Caco-2 (cell line): ENCODE measurements at regions not wholly inside any gene's neighbourhood (a gene's known extent, or its start where the extent isn't known, plus 50 kb on each side); places are given as distances from the start of the nearest gene placed in this dataset.

Source experiments
- BruUV-seq: library from RNA; stranded (reverse); fragments of 400-500 nt; replicated peaks from 2 replicates; lab custom pipeline; 2021; lab: Mats Ljungman, UMichigan
- CTCF ChIA-PET: fragments of 300-600 bp; sonication (Branson Sonifier 250); formaldehyde crosslinking; loops from one replicate; lab custom pipeline; 2022; ENCODE audit warnings: antibody characterized with exemption; lab: Charles Lee
- POLR2A ChIA-PET: fragments of 300-600 bp; sonication (Branson Sonifier 250); formaldehyde crosslinking; loops from one replicate; lab custom pipeline; 2022; ENCODE audit warnings: antibody characterized with exemption; lab: Charles Lee
- DNase-seq, 2 experiments: peaks; one replicate each; pipeline versions ENCODE4 v3.0.0 to v3.0.0-alpha.2; 2020 to 2022
- H3K27me3 ChIP-seq: replicated peaks from 2 replicates; pipeline ENCODE4 v1.6.0; 2011; ENCODE audit warnings: low read length; ENCODE audit not compliant: control insufficient read depth, insufficient read depth
- H3K36me3 ChIP-seq: 2 replicates; pipeline ENCODE4 v1.5.1; 2011; ENCODE audit warnings: low read length; ENCODE audit not compliant: control insufficient read depth, insufficient read depth
- H3K4me1 ChIP-seq: fragments of 250-450 bp; sonication (Bioruptor Pico); 2 replicates; pipeline ENCODE4 v1.5.1; 2020; ENCODE audit warnings: mild to moderate bottlenecking
- H3K4me3 ChIP-seq: 2 replicates; pipeline ENCODE4 v1.5.1; 2011; ENCODE audit warnings: low read depth, mild to moderate bottlenecking, control low read depth, low read length
- H3K9me3 ChIP-seq: fragments of 250-450 bp; sonication (Bioruptor Pico); 2 replicates; pipeline ENCODE4 v1.5.1; 2020; ENCODE audit warnings: mild to moderate bottlenecking, moderate library complexity
- H3K27ac Mint-ChIP-seq: one replicate; pipeline ENCODE4 v1.8.0; 2022; ENCODE audit warnings: mixed read lengths; ENCODE audit not compliant: unreplicated experiment
- H3K27me3 Mint-ChIP-seq: one replicate; pipeline ENCODE4 v1.8.0; 2022; ENCODE audit warnings: mixed read lengths; ENCODE audit not compliant: insufficient read depth, unreplicated experiment
- H3K36me3 Mint-ChIP-seq: one replicate; pipeline ENCODE4 v1.8.0; 2022; ENCODE audit warnings: mild to moderate bottlenecking, mixed read lengths; ENCODE audit not compliant: insufficient read depth, unreplicated experiment
- H3K4me1 Mint-ChIP-seq: one replicate; pipeline ENCODE4 v1.8.0; 2022; ENCODE audit warnings: low read depth, mixed read lengths; ENCODE audit not compliant: unreplicated experiment
- H3K4me3 Mint-ChIP-seq: one replicate; pipeline ENCODE4 v1.8.0; 2022; ENCODE audit warnings: mild to moderate bottlenecking, moderate library complexity, mixed read lengths; ENCODE audit not compliant: unreplicated experiment
- H3K9me3 Mint-ChIP-seq: one replicate; pipeline ENCODE4 v1.8.0; 2022; ENCODE audit warnings: mixed read lengths; ENCODE audit not compliant: unreplicated experiment
- intact Hi-C: fragments of 100-400 bp; cut with micrococcal nuclease; formaldehyde crosslinking; loops from one replicate; pipeline ENCODE4 v1.10.0; 2022; ENCODE audit not compliant: unreplicated experiment
- TF ChIP-seq, protein P1 (sequence below), 2 experiments: fragments of 200-600 bp in 1 of 2; IDR thresholded peaks; 1 replicate in 1 of 2; 2 replicates in 1 of 2; pipeline versions ENCODE4 v1.5.1 to v1.8.0; 2011 to 2022; ENCODE audit warnings: antibody characterized with exemption in 1 of 2, control low read depth in 1 of 2, inconsistent platforms in 1 of 2, low read depth in 1 of 2, low read length in 1 of 2, mild to moderate bottlenecking in 1 of 2, moderate library complexity in 1 of 2; ENCODE audit not compliant: insufficient read depth in 1 of 2, severe bottlenecking in 1 of 2, unreplicated experiment in 1 of 2

DNA sequence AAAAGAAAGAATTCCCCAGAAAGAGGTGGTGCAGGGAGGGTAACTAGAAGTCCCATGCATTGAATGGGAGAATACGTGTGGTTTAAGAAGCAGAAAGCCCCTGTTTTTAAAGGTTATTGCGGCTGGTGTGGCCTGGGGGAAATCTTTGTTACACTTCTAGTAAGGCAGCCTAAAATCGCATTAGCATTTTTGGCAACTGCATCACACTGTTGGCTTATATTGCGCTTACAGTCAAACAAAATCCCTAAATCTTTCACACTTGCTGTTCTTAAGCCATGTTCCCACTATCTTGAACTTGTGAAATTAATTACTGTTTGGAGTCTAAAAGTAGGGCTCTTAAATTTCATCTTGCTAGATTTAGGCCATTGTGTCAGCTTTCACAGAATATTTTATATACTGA, 66.0 kb upstream of the GOLIM4 start:
- DNase-seq = no peak
- H3K27me3 Mint-ChIP-seq = peaks cover 10% of the 10 kb centered on the region
- Histone ChIP-seq H3K4me1 (peaks cover 9% of the 10 kb centered on the region), H3K27me3 (no peaks in the 10 kb centered on the region), H3K36me3 (no peaks in the 10 kb centered on the region), H3K9me3 (no peaks in the 10 kb centered on the region), H3K4me3 (no peak overlapping the region)
- no peak overlapping the region for H3K27ac Mint-ChIP-seq
- H3K36me3 Mint-ChIP-seq = no peaks in the 10 kb centered on the region
- H3K4me3 Mint-ChIP-seq = no peak overlapping the region
- POLR2A ChIA-PET = no interaction called here
- intact Hi-C loops = loop anchor here (10.0 kb wide), 1 partner anchor 237 kb away; no protein-coding TSS in a partner anchor
- no peaks in the 10 kb centered on the region for H3K9me3 Mint-ChIP-seq
- peaks cover 14% of the 10 kb centered on the region for H3K4me1 Mint-ChIP-seq
- TF ChIP-seq, protein P1, sequence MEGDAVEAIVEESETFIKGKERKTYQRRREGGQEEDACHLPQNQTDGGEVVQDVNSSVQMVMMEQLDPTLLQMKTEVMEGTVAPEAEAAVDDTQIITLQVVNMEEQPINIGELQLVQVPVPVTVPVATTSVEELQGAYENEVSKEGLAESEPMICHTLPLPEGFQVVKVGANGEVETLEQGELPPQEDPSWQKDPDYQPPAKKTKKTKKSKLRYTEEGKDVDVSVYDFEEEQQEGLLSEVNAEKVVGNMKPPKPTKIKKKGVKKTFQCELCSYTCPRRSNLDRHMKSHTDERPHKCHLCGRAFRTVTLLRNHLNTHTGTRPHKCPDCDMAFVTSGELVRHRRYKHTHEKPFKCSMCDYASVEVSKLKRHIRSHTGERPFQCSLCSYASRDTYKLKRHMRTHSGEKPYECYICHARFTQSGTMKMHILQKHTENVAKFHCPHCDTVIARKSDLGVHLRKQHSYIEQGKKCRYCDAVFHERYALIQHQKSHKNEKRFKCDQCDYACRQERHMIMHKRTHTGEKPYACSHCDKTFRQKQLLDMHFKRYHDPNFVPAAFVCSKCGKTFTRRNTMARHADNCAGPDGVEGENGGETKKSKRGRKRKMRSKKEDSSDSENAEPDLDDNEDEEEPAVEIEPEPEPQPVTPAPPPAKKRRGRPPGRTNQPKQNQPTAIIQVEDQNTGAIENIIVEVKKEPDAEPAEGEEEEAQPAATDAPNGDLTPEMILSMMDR (IDR thresholded peaks at IDR 0.05; ENCODE audit: insufficient read depth in 1 of 2, low read depth in 1 of 2, low read length in 1 of 2, severe bottlenecking in 1 of 2, unreplicated experiment in 1 of 2) = no peak
- BruUV-seq = no TSS peak
- CTCF ChIA-PET = no interaction called here

DNA sequence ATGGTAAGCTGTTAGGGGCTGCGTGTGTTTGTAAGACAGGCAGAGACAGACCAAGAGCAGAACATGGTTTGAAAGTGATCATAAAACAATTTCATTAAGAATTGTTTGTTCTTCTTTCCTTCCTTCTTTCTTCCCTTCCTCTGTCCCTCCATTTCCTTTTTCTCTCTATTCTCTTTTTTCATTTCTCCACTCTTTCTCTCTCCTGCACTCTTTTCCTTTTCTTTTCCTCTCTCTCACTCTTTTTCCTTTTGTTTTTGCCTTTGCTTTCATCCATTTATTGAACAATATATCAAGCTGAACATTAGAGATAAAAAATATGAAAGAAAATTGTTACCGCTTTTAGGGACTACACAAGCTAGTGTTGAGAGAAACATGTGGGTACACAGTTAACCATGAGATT, 62.2 kb upstream of the GOLIM4 start:
- Mint-ChIP-seq H3K4me1 (peaks cover 18% of the 10 kb centered on the region), H3K27ac (peak overlapping the region; percentile 56), H3K9me3 (peaks cover 9% of the 10 kb centered on the region), H3K36me3 (no peaks in the 10 kb centered on the region), H3K27me3 (peaks cover 13% of the 10 kb centered on the region), H3K4me3 (no peak overlapping the region)
- no peaks in the 10 kb centered on the region for H3K27me3 ChIP-seq
- TF ChIP-seq, protein P1 (IDR thresholded peaks at IDR 0.05; ENCODE audit: insufficient read depth in 1 of 2, low read depth in 1 of 2, low read length in 1 of 2, severe bottlenecking in 1 of 2, unreplicated experiment in 1 of 2) = no peak
- H3K4me3 ChIP-seq = no peak overlapping the region
- intact Hi-C loops = no loop called here
- peaks cover 9% of the 10 kb centered on the region for H3K4me1 ChIP-seq
- no peaks in the 10 kb centered on the region for H3K36me3 ChIP-seq
- H3K9me3 ChIP-seq = no peaks in the 10 kb centered on the region; the same call in 1 of the 2 replicates
- no peak for DNase-seq
- BruUV-seq = no TSS peak
- ChIA-PET CTCF (interaction anchor here (1.0 kb wide), 1 partner anchor 8 kb away, joined by 4 read pairs; no protein-coding TSS in a partner anchor), POLR2A (no interaction called here)

DNA sequence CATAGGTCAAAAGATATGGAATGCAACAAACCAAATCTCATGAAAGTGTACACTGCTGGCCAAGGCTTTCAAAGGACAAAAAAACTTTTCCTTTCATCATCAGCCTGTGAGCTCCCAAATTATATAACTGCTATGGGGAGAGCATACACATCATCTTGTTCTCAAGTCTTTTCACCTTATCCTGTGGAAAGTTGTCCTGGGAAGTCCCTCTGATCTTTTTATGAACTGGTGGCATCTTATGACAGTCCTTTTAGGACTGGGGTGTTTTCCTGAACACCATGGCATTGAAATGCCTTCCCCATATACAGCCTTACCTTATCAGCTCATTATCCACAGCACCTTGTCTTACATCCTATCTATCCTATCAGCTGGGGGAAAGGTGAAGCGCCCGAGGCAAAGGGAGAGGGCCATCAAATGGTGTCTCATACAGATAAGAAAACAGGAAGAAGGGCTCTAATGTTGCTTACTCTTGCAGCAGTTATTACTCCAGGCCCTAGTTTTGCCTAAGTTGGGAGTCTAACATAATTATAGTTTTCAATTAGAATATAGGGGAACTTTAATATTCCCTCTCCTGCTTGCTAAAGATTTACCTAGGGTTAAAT, 61.5 kb upstream of the GOLIM4 start:
- H3K27me3 ChIP-seq = no peaks in the 10 kb centered on the region
- DNase-seq = peak; percentile 38 to 79
- Mint-ChIP-seq H3K36me3 (no peaks in the 10 kb centered on the region), H3K4me3 (no peak overlapping the region), H3K27me3 (peaks cover 13% of the 10 kb centered on the region), H3K27ac (no peak overlapping the region), H3K4me1 (peaks cover 18% of the 10 kb centered on the region), H3K9me3 (peaks cover 14% of the 10 kb centered on the region)
- TF ChIP-seq, protein P1 (IDR thresholded peaks at IDR 0.05; ENCODE audit: insufficient read depth in 1 of 2, low read depth in 1 of 2, low read length in 1 of 2, severe bottlenecking in 1 of 2, unreplicated experiment in 1 of 2) = no peak
- no peak overlapping the region for H3K4me3 ChIP-seq
- ChIA-PET POLR2A (no interaction called here), CTCF (interaction anchor here (1.0 kb wide), 1 partner anchor 8 kb away, joined by 4 read pairs; no protein-coding TSS in a partner anchor)
- intact Hi-C loops = no loop called here
- BruUV-seq = no TSS peak
- H3K4me1 ChIP-seq = peaks cover 9% of the 10 kb centered on the region
- no peaks in the 10 kb centered on the region for H3K36me3 ChIP-seq
- peaks cover 6% of the 10 kb centered on the region for H3K9me3 ChIP-seq
